Fibroblast of lung (primary cell): ENCODE measurements at regions not wholly inside any gene's neighbourhood (a gene's known extent, or its start where the extent isn't known, plus 50 kb on each side); places are given as distances from the start of the nearest gene placed in this dataset.

Experiments
- CTCF ChIP-seq, 2 donors: IDR thresholded peaks in 1 of 2; conservative IDR thresholded peaks in 1 of 2; 1 replicate in 1 of 2; 2 replicates in 1 of 2; pipeline ENCODE4 v1.5.1; 2011 to 2012; ENCODE audit warnings: low read length in 2 of 2, control low read depth in 1 of 2, inconsistent platforms in 1 of 2, low read depth in 1 of 2, mild to moderate bottlenecking in 1 of 2
- EZH2 ChIP-seq: IDR thresholded peaks from 2 replicates; pipeline ENCODE4 v1.5.1; 2012; ENCODE audit warnings: low read length, control low read depth, mild to moderate bottlenecking; ENCODE audit errors: missing control alignments

GRCh38 chr5:110255194-110255593, 471.3 kb downstream of the TMEM232 start:
- TF ChIP-seq CTCF (conservative IDR thresholded peaks at IDR 0.05 in 1 of 2, IDR thresholded peaks at IDR 0.05 in 1 of 2; ENCODE audit: low read depth in 1 of 2, low read length in 2 of 2) (no peak), EZH2 (no peak)
